ENCODE measurements at regions not wholly inside any gene's neighbourhood (a gene's known extent, or its start where the extent isn't known, plus 50 kb on each side); places are given as distances from the start of the nearest gene placed in this dataset.
"Not testable (repeated sequence)": the region's sequence is repeated elsewhere in the genome, so short reads cannot be mapped to it uniquely, and the experiment has no call there.

DNA sequence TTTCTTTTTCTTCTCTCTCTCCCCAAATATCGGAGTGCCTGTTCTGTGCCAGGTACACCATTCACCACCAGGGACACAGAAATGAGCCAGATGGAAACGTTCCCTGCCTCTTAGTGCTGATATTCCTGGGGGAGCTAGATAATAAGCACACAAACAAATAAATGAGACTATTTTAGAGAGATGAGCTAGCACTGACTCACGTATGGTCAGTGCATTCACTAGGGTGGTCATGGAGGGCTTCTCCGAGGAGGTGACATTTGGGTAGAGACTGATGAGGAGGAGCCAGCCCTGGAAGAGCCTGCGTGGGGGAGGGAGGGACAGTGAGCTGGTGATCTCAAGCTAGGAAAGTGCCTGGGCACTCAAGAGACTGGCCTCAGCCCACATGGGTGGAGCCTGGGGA, 252.3 kb upstream of the KCNG1 start:
- DNase-seq (ENCODE audit: low spot score) = no peak
- intact Hi-C loops (cut with DNase I) = loop anchor here in 1 of 2 donors (5.0 kb wide), 1 partner anchor 1007 kb away; no protein-coding TSS in a partner anchor

DNA sequence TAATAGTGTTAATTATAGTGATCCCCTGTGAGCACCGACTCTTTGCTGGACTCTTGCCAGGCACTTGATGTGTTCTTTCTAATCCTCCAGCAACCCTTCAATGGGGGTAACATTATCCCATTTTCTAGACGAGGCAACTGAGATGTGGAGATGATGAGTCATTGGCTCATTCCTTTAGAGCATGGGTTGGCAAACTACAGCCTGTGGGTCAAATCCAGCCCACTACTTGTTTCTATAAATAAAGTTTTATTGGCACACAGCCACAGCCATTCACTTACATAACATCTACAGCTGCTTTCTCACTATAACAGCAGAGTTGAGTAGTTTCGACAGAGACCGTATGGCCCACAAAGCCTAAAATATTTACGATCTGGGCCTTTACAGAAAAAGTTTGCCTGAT, 249.5 kb upstream of the KCNG1 start:
- intact Hi-C loops (cut with DNase I) = no loop called here
- DNase-seq (ENCODE audit: low spot score) = no peak

DNA sequence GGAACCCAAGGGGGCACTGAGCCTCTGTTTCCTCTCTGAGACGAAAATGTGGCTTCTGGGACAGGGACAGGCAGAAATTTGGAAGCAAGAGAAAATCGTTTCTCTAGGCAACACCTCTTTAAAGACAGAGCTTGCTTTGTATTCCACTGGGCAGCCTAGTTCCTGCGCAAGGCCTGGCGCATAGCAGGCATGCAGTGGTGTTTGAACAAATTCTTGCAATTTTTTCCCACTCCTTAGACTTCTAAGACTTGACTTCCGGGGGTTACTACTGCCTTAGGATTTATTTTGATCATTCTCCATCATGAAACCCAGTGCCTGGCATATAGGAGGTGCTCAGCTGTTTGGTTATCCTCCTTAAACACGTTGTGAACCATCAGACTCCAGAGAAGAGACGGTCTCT, 249.0 kb upstream of the KCNG1 start:
- intact Hi-C loops (cut with DNase I) = no loop called here
- DNase-seq (ENCODE audit: low spot score) = no peak

DNA sequence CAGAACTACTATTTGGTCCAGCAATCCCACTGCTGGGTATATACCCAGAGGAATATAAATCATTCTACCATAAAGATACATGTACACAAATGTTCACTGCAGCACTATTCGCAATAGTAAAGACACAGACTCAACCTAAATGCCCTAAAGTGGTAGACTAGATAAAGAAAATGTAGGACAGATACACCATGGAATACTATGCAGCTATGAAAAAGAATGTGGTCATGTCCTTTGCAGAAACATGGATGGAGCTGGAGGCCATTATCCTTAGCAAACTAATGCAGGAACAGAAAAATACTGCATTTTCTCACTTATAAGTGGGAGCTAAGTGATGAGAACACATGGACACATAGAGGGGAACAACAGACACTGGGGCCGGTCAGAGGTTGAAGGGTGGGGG, 248.4 kb upstream of the KCNG1 start:
- DNase-seq (ENCODE audit: low spot score); intact Hi-C loops (cut with DNase I): not testable (repeated sequence)

DNA sequence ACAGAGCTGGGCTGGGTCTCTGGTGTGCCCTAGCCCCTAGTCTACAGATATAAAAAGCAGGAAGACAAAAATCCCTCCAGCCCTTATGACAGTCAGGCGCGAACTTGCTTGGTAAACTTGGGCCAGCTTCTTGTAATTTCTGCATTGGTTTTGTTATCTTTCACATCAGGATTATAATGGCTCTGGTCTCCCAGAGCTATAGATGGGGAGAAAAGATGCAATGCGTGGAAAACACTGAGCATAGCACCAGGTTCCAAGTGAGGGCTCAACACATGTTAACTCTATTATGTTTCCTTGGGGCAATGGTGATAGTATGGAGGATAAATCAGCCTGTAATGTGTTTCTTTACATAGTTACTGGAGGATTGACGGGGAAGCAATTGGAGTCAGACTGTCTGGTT, 246.8 kb upstream of the KCNG1 start:
- intact Hi-C loops (cut with DNase I) = no loop called here
- DNase-seq (ENCODE audit: low spot score) = no peak

DNA sequence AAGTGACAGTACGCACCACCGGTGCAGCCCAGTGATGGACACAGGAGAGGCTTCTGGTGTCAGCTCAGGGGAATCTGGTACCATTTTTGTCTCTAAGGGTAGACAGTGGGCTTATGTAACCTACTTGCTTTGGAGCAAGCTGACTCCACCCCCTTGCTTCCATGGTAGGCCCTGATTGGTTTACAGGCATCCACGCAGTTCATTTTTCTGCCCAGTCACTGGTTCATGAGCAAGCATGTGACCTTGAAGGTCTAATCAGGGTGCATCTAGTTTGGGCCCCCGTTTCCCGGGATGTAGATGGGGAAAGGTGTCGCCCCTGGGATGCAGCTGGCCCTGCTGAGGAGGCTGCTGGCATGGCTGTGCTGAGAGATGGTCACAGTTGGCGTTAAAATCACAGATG, 244.8 kb upstream of the KCNG1 start:
- no peak for DNase-seq (ENCODE audit: low spot score)
- intact Hi-C loops (cut with DNase I) = no loop called here

DNA sequence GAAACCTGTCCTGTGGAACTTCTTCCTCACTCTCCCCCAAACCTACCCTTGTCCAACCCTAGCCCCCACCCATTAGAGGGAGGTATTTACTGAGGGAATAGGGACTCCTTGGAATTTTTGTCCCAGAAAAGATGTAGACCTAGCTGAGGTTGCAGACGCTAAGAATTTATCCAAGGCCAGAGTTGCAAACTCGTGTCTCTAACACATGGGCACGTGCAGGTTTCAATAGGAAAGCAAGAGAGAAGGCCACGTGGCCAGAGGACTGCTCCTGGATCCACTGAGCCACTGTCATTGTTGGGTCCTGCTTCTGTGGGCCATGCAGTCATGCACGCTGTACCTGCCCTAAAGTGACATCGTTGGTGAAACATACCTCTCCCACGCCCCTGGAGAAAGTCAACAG, 243.4 kb upstream of the KCNG1 start:
- no peak for DNase-seq (ENCODE audit: low spot score)

DNA sequence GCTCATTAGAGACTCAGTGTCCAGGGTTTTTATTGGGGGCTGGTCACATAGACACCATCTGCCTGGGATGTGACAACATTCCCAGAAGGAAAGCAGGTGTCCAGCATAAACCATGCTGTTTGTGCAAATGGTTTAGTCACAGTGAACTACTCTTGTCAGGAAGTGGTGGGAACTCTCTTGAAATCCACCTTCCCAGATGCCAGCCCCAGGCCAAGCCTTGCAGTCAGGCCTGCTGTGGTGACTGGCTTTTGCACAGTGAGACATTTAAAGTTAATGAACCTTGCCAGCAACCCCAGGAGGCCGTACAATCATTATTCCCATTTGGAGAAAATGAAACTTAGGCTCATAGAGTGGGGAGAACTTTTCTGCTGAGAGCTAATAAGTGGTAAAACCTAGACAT, 242.5 kb upstream of the KCNG1 start:
- intact Hi-C loops (cut with DNase I) = no loop called here
- no peak for DNase-seq (ENCODE audit: low spot score)

More for the DNA sequence above, 243.4 kb upstream of the KCNG1 start:
- intact Hi-C loops (cut with DNase I) = no loop called here

DNA sequence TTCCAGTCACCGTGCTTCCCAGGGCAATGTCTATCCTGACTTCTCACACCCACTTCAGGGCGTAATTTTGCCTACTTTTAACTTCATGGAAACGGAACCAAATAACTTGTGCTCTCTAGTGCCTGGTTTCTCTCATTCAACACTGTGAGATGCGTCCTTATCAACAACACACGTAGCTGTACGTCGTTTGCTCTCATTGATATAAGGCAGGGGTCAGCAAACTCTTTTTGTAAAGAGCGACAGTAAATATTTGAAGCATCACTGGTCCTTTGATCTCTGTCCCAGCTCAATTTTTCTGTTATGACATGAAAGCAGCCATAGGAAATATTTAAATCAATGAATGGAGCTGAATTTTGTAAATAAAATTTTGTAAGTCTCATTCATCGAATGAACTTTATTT, 239.3 kb upstream of the KCNG1 start:
- no peak for DNase-seq (ENCODE audit: low spot score)

DNA sequence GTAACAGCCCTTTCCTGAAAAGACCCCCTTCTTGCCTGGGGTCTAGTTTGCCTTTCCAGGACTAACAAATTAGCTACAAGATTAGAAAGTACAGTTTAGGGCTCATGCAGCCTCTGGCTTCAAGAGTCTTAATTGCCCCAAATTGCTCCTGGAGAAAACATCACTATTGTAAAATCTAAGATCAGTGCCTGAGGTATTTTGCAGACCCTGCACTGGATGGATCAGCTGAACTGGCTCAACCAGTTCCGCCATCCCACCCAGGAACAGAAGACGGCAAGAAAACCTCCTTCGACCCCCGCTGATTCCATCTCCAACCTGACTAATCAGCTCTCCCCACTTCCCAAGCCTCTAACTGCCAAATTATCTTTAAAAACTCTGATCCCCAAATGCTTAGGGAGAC, 236.5 kb upstream of the KCNG1 start:
- no peak for DNase-seq (ENCODE audit: low spot score)
- intact Hi-C loops (cut with DNase I) = no loop called here

More for the DNA sequence above, 239.3 kb upstream of the KCNG1 start:
- intact Hi-C loops (cut with DNase I) = no loop called here

DNA sequence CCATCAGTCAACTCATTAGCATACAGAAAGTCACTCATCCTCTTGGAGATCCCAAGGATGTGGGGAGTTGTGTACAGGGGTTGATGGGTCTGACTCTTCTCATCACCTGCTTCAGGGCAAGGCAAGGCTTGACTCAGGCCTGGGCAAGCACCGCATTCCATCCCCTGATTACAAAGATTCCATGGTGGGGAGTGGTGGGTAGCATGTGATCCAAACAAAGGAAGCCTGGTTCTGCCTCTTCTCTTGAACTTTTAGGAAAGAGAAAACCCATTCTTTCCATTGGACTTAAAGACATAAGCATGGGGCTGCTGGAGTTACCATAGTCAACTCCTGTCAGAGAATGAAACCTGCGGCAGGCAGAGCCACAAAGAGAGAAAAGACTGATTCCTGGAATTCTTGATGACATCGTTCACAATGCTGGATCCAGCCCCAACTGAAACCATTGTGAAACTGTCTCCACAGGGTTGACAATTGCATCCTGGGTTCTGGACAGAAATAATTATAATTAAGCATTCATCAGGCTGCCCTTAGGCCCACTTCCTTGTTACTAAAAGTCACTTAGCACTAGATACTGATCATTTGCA, 235.8 kb upstream of the KCNG1 start:
- DNase-seq (ENCODE audit: low spot score) = no peak
- intact Hi-C loops (cut with DNase I) = no loop called here

DNA sequence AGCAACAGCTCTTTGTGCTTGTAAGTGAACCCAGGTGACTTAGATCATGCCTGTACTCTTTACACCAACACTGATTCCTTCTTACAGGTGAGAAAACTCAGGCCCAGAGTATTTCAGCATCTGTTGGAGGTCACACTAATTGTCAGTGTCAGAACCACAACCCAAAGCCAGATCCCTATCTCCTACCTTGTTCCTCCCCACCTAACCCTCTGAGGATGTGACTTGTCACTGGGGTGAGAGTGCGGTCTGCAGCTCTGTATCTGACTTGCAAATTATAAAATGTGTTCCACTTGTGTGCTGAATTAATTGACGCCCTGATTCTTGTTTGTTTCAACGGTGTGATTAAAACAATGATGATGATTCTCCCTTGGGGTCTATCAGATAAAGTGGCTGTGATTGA, 232.5 kb upstream of the KCNG1 start:
- DNase-seq (ENCODE audit: low spot score) = no peak
- intact Hi-C loops (cut with DNase I) = no loop called here

DNA sequence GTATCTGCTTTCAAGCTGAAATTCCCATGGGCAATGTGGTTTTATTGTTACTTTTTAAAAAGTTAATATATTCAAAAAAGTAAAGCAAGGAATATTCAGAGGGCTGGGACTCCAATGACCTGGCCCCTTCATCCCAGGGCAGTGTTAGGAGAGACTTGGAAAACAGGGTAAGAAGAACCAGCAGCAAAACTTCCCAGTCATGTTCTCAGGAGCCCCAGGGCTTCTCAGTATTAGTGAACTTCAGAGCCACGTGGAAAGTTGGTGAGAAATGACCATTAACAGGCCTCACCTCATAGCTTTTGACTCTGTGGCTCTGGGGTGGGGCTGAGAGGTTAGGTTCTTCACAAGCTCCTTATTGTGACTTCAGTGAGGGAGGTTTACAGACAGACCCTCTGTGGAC, 230.4 kb upstream of the KCNG1 start:
- intact Hi-C loops (cut with DNase I) = no loop called here
- no peak for DNase-seq (ENCODE audit: low spot score)

DNA sequence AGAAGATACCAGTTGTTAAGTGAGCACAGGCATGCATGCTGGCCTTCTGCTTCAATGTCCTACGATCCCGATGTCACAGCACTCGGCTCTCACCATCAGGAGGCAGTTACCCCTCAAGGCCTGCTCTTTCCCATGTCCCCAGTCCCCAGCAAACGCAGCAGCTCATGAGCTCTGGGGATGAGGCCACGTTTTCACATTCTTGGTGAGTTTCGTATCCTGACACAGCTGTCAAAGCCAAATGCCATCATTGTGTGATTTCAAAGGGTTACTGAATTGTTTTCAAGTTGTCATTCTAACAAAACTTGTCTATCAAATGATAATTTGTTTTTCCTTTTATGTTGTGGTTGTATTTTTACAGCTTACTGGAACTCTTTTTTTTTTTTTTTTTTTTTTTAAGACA, 226.9 kb upstream of the KCNG1 start:
- intact Hi-C loops (cut with DNase I) = no loop called here

DNA sequence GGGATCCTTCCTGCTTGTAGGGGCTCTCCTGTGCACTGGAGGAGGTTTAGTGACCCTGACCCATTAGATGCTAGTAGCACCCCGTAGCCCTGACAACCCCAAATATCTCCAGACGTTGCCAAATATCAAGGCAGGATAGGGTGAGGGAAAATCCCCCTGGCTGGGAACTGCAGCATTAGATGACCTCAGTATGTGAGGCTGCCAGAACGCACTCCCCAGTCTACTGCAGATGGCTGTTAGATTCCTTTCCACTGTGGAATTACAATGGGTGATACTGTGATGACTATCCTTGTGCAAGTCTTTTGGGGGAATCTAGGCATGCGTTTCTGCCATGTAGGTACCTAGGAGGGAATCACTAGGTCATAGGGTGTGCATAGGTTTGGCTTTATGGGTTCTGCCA, 226.3 kb upstream of the KCNG1 start:
- intact Hi-C loops (cut with DNase I) = no loop called here
- DNase-seq (ENCODE audit: low spot score) = no peak

More for the DNA sequence above, 226.9 kb upstream of the KCNG1 start:
- no peak for DNase-seq (ENCODE audit: low spot score)

DNA sequence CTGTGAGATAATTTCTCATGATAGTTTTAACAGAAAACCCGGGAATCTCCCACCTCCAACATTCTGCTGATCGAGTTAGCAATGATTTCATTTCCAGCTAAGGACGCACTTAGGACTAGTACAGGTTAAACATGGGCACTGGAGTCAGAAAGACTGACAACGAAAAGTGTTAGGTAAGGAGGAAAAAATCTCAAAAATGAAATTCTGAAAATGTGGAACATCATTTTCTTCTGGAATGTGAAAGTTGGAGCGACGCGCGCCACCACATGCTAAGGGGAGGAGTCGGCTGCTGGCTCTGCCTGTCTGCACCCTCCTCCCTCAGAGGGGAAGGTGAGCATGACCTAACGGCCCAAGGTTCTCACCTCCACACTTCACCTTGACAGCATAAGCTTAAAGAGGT, 221.6 kb upstream of the KCNG1 start:
- intact Hi-C loops (cut with DNase I) = no loop called here
- no peak for DNase-seq (ENCODE audit: low spot score)

DNA sequence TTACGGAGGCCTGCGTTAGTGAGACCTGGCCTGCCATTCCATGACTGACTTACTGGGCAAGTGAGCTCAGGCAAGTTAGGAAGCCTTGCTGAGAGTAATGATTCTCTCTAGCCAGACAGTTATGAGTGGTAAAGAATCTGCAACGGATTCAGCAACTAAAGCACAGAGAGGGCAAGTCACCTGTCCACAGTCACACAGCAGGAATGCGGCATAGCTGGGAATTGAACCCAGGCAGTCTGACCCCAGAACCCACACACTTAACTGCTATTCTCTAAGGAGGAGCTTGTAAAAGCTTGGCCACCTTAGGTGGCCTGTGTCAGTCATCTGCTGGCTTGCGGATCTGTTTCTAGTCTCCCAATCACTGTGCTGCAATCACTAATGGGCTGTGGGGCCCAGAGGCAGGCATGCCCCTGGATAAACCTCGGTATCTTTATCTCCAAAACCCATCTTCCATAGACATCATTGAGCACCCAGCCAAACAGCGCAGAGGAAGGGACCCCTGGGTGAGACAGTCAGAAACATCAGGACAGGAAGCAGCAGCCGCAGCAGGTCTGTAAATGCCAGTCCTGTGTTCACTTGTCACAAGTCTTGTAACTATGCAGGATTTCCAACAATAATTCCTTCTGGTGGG, 215.9 kb upstream of the KCNG1 start:
- no peak for DNase-seq (ENCODE audit: low spot score)
- intact Hi-C loops (cut with DNase I) = no loop called here

DNA sequence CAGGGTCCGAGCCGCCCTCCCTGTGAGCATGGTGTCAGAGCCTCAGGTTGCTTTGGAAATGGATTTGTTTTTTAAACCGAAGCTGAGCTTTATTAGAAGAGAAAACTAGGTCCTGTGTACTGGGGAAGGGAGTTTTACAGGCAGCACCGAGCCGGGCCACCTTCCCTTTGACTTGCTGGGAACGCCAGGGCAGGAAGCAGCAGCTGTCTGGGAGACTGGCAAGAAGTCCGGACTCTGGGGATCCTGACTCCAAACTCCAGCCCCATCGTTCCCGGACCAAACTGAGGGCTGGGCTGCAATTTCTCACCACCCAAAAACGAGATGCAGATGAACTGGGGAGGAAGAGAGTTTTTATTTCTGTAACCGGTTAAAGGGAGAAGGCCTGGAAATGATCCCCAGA, 214.9 kb upstream of the KCNG1 start:
- intact Hi-C loops (cut with DNase I) = no loop called here
- DNase-seq (ENCODE audit: low spot score) = no peak

DNA sequence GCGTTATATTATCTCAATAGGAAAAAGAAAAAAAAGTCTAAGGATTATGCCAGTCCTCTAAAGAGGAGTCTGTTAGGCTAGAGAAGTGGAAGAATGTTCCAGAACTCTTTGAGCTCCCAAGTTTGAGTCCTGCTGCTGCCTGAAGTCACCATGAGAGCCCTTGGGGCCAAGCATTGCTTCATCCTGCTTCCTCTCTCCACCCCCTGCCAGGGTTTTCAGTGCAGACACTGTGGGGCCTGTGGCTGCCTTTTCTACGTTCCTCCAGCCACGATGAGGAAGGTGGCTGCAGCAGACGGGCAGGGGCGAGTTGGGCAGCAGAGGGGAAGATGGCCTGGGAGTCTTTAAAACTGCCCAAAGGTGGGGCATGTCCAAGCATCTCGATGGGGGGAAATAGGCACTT, 214.4 kb upstream of the KCNG1 start:
- intact Hi-C loops (cut with DNase I) = no loop called here
- DNase-seq (ENCODE audit: low spot score) = no peak

DNA sequence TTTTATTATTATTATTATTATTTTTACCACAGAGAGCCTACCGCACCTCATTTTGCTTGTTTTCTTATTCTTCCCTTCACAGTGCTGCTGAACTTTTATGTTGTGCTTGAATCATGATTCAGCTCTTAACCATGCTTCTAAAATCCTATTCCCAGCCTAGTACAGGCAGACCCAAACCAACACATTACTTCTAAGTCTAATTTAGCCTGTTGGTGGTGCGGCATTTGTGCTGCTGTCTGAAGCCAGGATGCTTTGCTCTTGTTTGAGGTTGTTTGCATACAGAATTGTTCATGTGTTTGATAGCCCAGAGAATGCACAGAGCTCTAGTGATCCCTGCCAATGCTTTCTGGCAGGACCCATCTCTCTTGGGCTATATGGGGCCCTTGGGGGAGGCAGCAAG, 213.5 kb upstream of the KCNG1 start:
- intact Hi-C loops (cut with DNase I) = no loop called here
- no peak for DNase-seq (ENCODE audit: low spot score)

DNA sequence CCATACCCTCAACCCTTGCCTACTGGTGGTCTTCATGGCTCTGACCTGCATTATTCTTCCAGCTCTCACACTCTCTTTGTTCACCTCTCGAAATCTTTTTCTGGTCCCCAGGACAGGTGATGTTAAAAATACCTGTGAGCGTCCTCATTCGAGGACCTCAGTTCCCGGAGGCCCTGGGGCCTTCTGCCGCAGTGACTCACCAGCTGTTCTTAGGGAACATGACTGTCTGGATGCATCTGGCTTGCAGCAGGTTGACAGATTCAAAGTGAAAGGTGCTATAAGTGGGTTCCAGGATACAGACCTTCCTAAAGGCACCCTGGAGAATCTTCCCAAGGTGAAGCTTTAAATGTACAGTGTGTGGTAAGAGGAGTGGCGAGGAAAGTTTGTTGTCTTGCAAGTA, 210.4 kb upstream of the KCNG1 start:
- intact Hi-C loops (cut with DNase I) = no loop called here
- DNase-seq (ENCODE audit: low spot score) = no peak

DNA sequence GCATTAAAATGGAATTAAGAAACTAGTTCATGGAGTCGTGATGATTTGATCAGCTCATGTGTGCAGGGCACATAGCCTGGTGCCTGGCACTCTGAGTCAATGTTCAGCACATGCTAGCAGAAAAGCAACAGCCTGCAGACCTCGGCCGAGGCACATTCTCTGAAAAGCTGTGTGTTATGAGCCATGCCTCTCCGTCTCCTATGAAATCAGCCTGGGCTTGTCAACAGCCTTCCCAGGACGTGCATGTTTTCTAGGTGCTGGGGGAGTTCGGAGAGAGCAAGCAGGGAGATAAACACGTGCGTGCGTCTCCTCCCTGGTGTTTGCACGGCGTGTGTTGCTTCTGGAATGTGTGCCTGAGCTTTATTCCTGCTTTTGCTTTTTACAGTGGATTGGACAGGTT, 207.8 kb upstream of the KCNG1 start:
- DNase-seq (ENCODE audit: low spot score) = no peak
- intact Hi-C loops (cut with DNase I) = no loop called here

Measured in posterior vena cava (tissue), 2 donors.